Hematopoietic multipotent progenitor cell treated with erythropoietin and hydrocortisone succinate and interleukin-3 and kit ligand, for 4 days (in vitro differentiated cells): ENCODE measurements at regions not wholly inside any gene's neighbourhood (a gene's known extent, or its start where the extent isn't known, plus 50 kb on each side); places are given as distances from the start of the nearest gene placed in this dataset.

Source experiments
- DNase-seq: peaks from one replicate; pipeline ENCODE4 v3.0.0-alpha.2; 2015

- DNase-seq: no peak
Observed at GRCh38 chr14:46259536-46259935, 392.0 kb downstream of the RPL10L start.

GRCh38 chr14:46256381-46256780 lies 395.2 kb downstream of the RPL10L start:
- DNase-seq: peak; percentile 16

- DNase-seq: peak; percentile 63
Observed at GRCh38 chr14:46250113-46250703, 401.4 kb downstream of the RPL10L start.

GRCh38 chr14:46248001-46248630 lies 403.5 kb downstream of the RPL10L start:
- no peak for DNase-seq

GRCh38 chr14:46245276-46245675 lies 406.3 kb downstream of the RPL10L start:
- DNase-seq: no peak

- DNase-seq: no peak
Observed at GRCh38 chr14:46233786-46234185, 417.8 kb downstream of the RPL10L start.

- DNase-seq: no peak
Observed at GRCh38 chr14:46230540-46230939, 421.0 kb downstream of the RPL10L start.

- DNase-seq: no peak
Observed at GRCh38 chr14:46215801-46216200, 435.8 kb downstream of the RPL10L start.

GRCh38 chr14:46198676-46199075 lies 452.9 kb downstream of the RPL10L start:
- DNase-seq: no peak

GRCh38 chr14:46197856-46198255 lies 453.7 kb downstream of the RPL10L start:
- DNase-seq: no peak
